GM18858 (cell line): ENCODE measurements at regions not wholly inside any gene's neighbourhood (a gene's known extent, or its start where the extent isn't known, plus 50 kb on each side); places are given as distances from the start of the nearest gene placed in this dataset.
"Not testable (repeated sequence)": the region's sequence is repeated elsewhere in the genome, so short reads cannot be mapped to it uniquely, and the experiment has no call there.

Experiments used
- ATAC-seq: cut with Tn5 transposase; IDR thresholded peaks from one replicate; pipeline ENCODE4 v1.9.1; 2021; ENCODE audit not compliant: unreplicated experiment

- no peak for ATAC-seq
These were observed 165.9 kb downstream of the NRN1 start for GRCh38 chr6:5840734-5841390.

- ATAC-seq: no peak
These were observed 167.9 kb downstream of the NRN1 start for GRCh38 chr6:5838656-5839396.

GRCh38 chr6:5837323-5837722 lies 169.4 kb downstream of the NRN1 start:
- ATAC-seq: no peak

GRCh38 chr6:5836597-5836996 lies 170.1 kb downstream of the NRN1 start:
- not testable (repeated sequence) for ATAC-seq

- ATAC-seq: no peak
These were observed 173.6 kb downstream of the NRN1 start for GRCh38 chr6:5833120-5833519.

GRCh38 chr6:5832668-5833067 lies 174.1 kb downstream of the NRN1 start:
- no peak for ATAC-seq

GRCh38 chr6:5831219-5831862 lies 175.4 kb downstream of the NRN1 start:
- ATAC-seq: not testable (repeated sequence)

- ATAC-seq: no peak
These were observed 178.4 kb downstream of the NRN1 start for GRCh38 chr6:5828296-5828695.

- ATAC-seq: no peak
These were observed 179.4 kb downstream of the NRN1 start for GRCh38 chr6:5827056-5827904.

- not testable (repeated sequence) for ATAC-seq
These were observed 182.2 kb downstream of the NRN1 start for GRCh38 chr6:5824382-5824983.
